ENCODE measurements at regions not wholly inside any gene's neighbourhood (a gene's known extent, or its start where the extent isn't known, plus 50 kb on each side); places are given as distances from the start of the nearest gene placed in this dataset.

DNA sequence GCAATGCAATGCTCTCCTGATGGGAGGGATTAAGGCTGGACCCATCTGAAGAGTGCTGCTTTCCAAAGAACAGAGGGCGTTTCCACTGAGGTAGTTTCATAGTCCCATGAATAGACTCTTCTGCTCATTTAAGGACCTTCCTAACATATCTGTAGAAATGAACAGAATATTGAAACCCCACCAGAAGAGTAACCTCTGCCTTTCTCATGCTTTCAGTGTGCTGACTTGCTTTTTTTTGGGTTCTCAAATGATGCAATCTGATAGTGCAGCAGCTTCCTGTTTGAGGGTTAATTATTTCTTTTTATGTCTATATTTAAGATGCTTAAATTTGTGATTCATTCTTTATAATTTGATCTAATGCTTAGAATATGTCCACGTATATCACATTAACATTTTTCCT lies 82.2 kb downstream of the GATA3 start:
- ChIA-PET CTCF (no interaction called here), POLR2A (no interaction called here)
- no TSS peak for BruUV-seq (replicated peaks)
- H3K9ac ChIP-seq (replicated peaks; ENCODE audit: extremely low read depth, insufficient read depth, low read length): no peak overlapping the region
- DNase-seq (ENCODE audit: low read depth, low spot score) (no peak), FAIRE-seq (no peak)
- no peaks in the 10 kb centered on the region for H3K36me3 ChIP-seq (ENCODE audit: control insufficient read depth in 2 of 2, extremely low read depth in 1 of 2, insufficient read depth in 2 of 2, low read length in 2 of 2)
- intact Hi-C loops (cut with micrococcal nuclease) (no loop called here), dilution Hi-C loops (cut with MboI; ENCODE audit: extremely low pct_ligation_motif_present, low sequenced_read_pairs) (no loop called here)
- H3K4me3 ChIP-seq (replicated peaks in 1 of 3; ENCODE audit: insufficient read depth in 1 of 3, low read depth in 1 of 3, low read length in 3 of 3): no peak overlapping the region
- H3K9me3 ChIP-seq (replicated peaks; ENCODE audit: control insufficient read depth, insufficient read depth, low read length): no peaks in the 10 kb centered on the region
- H2AFZ ChIP-seq (ENCODE audit: low read depth, low read length): no peak overlapping the region
- H3K9me1 ChIP-seq (replicated peaks; ENCODE audit: control insufficient read depth, extremely low read depth, insufficient read depth, low read length): no peaks in the 10 kb centered on the region
- no peaks in the 10 kb centered on the region for H3K79me2 ChIP-seq (ENCODE audit: control insufficient read depth, insufficient read depth, low read length)
- no peak overlapping the region for H3K4me2 ChIP-seq (ENCODE audit: insufficient read depth, low read length)
- TF ChIP-seq FOS (IDR thresholded peaks at IDR 0.05; ENCODE audit: borderline replicate concordance, insufficient read depth, low read length) (no peak), POLR2AphosphoS5 (IDR thresholded peaks at IDR 0.05; ENCODE audit: insufficient read depth, low read depth, low read length) (no peak), EZH2 (IDR thresholded peaks at IDR 0.05; ENCODE audit: borderline replicate concordance, low read depth, low read length, severe bottlenecking) (no peak), GATA2 (IDR thresholded peaks at IDR 0.05; ENCODE audit: insufficient read depth, insufficient read length, low read depth, low read length) (no peak)
- H4K20me1 ChIP-seq (replicated peaks; ENCODE audit: control insufficient read depth, extremely low read depth, insufficient read depth, low read length): no peaks in the 10 kb centered on the region
- no peaks in the 10 kb centered on the region for H3K4me1 ChIP-seq (ENCODE audit: control insufficient read depth, extremely low read depth, insufficient read depth, low read length)
- no peak overlapping the region for H3K27ac ChIP-seq (ENCODE audit: insufficient read depth, low read depth, low read length)
- no peaks in the 10 kb centered on the region for H3K27me3 ChIP-seq (ENCODE audit: control insufficient read depth in 2 of 2, insufficient read depth in 2 of 2, low read length in 2 of 2)

DNA sequence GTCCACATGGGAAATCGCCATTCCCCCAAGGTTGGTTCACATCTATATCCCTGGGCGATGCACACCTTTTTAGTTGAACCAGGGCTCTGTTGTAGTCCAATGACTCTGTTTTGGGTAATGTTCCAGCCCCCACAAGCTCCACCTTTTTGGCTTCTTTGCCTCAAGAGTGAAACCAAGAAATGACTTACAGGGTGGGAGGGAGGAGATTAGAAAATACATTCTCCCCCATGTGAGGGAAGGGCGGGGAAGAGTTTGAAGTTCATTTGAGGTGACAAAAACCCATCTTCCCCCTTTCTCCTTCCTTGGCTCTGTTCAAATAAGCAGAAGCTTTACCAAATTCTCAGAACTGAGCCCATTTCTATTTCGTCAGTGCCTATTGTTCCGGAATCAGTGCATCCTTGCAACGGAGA lies 82.8 kb downstream of the GATA3 start:
- CTCF ChIA-PET: no interaction called here

More for the DNA sequence above, 82.8 kb downstream of the GATA3 start:
- no peaks in the 10 kb centered on the region for H3K9me1 ChIP-seq (replicated peaks; ENCODE audit: control insufficient read depth, extremely low read depth, insufficient read depth, low read length)
- intact Hi-C loops (cut with micrococcal nuclease): no loop called here
- no peak overlapping the region for H3K9ac ChIP-seq (replicated peaks; ENCODE audit: extremely low read depth, insufficient read depth, low read length)
- H3K4me1 ChIP-seq (ENCODE audit: control insufficient read depth, extremely low read depth, insufficient read depth, low read length): no peaks in the 10 kb centered on the region
- no peak overlapping the region for H3K4me2 ChIP-seq (ENCODE audit: insufficient read depth, low read length)
- dilution Hi-C loops (cut with MboI; ENCODE audit: extremely low pct_ligation_motif_present, low sequenced_read_pairs): no loop called here
- BruUV-seq (replicated peaks): no TSS peak
- no peaks in the 10 kb centered on the region for H4K20me1 ChIP-seq (replicated peaks; ENCODE audit: control insufficient read depth, extremely low read depth, insufficient read depth, low read length)
- no peaks in the 10 kb centered on the region for H3K27me3 ChIP-seq (ENCODE audit: control insufficient read depth in 2 of 2, insufficient read depth in 2 of 2, low read length in 2 of 2)
- H3K79me2 ChIP-seq (ENCODE audit: control insufficient read depth, insufficient read depth, low read length): no peaks in the 10 kb centered on the region
- POLR2A ChIA-PET: no interaction called here
- H3K4me3 ChIP-seq (replicated peaks in 1 of 3; ENCODE audit: insufficient read depth in 1 of 3, low read depth in 1 of 3, low read length in 3 of 3): no peak overlapping the region
- no peak for TF ChIP-seq POLR2A (IDR thresholded peaks at IDR 0.05; ENCODE audit: low read depth, low read length)
- TF ChIP-seq, protein P1, sequence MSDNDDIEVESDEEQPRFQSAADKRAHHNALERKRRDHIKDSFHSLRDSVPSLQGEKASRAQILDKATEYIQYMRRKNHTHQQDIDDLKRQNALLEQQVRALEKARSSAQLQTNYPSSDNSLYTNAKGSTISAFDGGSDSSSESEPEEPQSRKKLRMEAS (IDR thresholded peaks at IDR 0.05; ENCODE audit: insufficient read depth, insufficient read length): no peak
- no peak for TF ChIP-seq MYC (IDR thresholded peaks at IDR 0.05; ENCODE audit: low read depth, low read length)
- TF ChIP-seq POLR2AphosphoS5 (IDR thresholded peaks at IDR 0.05; ENCODE audit: insufficient read depth, low read depth, low read length): no peak
- no peak for TF ChIP-seq JUN (IDR thresholded peaks at IDR 0.05; ENCODE audit: borderline replicate concordance, insufficient read depth, insufficient read length, low read depth)
- TF ChIP-seq CTCF (IDR thresholded peaks at IDR 0.05; ENCODE audit: extremely low read depth in 1 of 2, insufficient read depth in 1 of 2, low read depth in 1 of 2, low read length in 2 of 2): no peak
- TF ChIP-seq FOS (IDR thresholded peaks at IDR 0.05; ENCODE audit: borderline replicate concordance, insufficient read depth, low read length): no peak
- TF ChIP-seq EZH2 (IDR thresholded peaks at IDR 0.05; ENCODE audit: borderline replicate concordance, low read depth, low read length, severe bottlenecking): no peak
- no peak for TF ChIP-seq GATA2 (IDR thresholded peaks at IDR 0.05; ENCODE audit: insufficient read depth, insufficient read length, low read depth, low read length)
- no peak overlapping the region for H3K27ac ChIP-seq (ENCODE audit: insufficient read depth, low read depth, low read length)
- no peak overlapping the region for H2AFZ ChIP-seq (ENCODE audit: low read depth, low read length)
- H3K36me3 ChIP-seq (ENCODE audit: control insufficient read depth in 2 of 2, extremely low read depth in 1 of 2, insufficient read depth in 2 of 2, low read length in 2 of 2): no peaks in the 10 kb centered on the region
- FAIRE-seq (no peak), DNase-seq (ENCODE audit: low read depth, low spot score) (no peak)
- no peaks in the 10 kb centered on the region for H3K9me3 ChIP-seq (replicated peaks; ENCODE audit: control insufficient read depth, insufficient read depth, low read length)

Data from endothelial cell of umbilical vein (primary cell).